GM12878 (cell line): ENCODE measurements at regions not wholly inside any gene's neighbourhood (a gene's known extent, or its start where the extent isn't known, plus 50 kb on each side); places are given as distances from the start of the nearest gene placed in this dataset.

Experiments used
- ATAC-seq: fragments of 200-7000 bp; cut with Tn5 transposase; 3 replicates; pipeline ENCODE4 v1.9.1; 2020; ENCODE audit warnings: mild to moderate bottlenecking, moderate library complexity
- BruUV-seq: library from RNA; stranded (reverse); fragments of 400-500 nt; replicated peaks from 2 replicates; lab custom pipeline; 2021; lab: Mats Ljungman, UMichigan
- CTCF ChIA-PET: fragments of 300-600 bp; sonication (Branson Sonifier 250); formaldehyde crosslinking; extraction: SDS; loops from one replicate; lab custom pipeline; 2021; ENCODE audit warnings: inconsistent platforms; lab: Yijun Ruan, JAX
- POLR2A ChIA-PET: fragments of 350-600 bp; formaldehyde crosslinking; extraction: SDS; loops from one replicate; lab custom pipeline; 2021; ENCODE audit warnings: inconsistent platforms; lab: Charles Lee
- RAD21 ChIA-PET: fragments of 300-600 bp; sonication (Branson Sonifier 250); formaldehyde crosslinking; loops from one replicate; lab custom pipeline; 2023; ENCODE audit warnings: antibody characterized with exemption; ENCODE audit not compliant: unreplicated experiment; lab: Charles Lee
- SMC1A ChIA-PET: fragments of 300-600 bp; sonication (Branson Sonifier 250); formaldehyde crosslinking; loops from one replicate; lab custom pipeline; 2023; ENCODE audit not compliant: unreplicated experiment, uncharacterized antibody; lab: Charles Lee
- DNase-seq: peaks from one replicate; pipeline ENCODE4 v3.0.0-alpha.2; 2011; ENCODE audit warnings: low read depth, low spot score
- FAIRE-seq: peaks from 3 replicates; lab custom pipeline; 2011; peaks lifted over from hg19 to GRCh38; lab: Jason Lieb, UNC
- H2AFZ ChIP-seq: 2 replicates; pipeline ENCODE4 v1.6.0; 2011; ENCODE audit warnings: low read depth, low read length, control low read depth; ENCODE audit not compliant: control insufficient read depth
- H3K27ac ChIP-seq: 2 replicates; pipeline ENCODE4 v1.5.1; 2011; ENCODE audit warnings: control low read depth; ENCODE audit not compliant: control insufficient read depth, insufficient read depth
- H3K27me3 ChIP-seq, 2 experiments: replicated peaks in 1 of 2; 2 replicates each; pipeline versions ENCODE4 v1.6.0 to v1.6.1; 2011; ENCODE audit warnings: low read length in 1 of 2; ENCODE audit not compliant: control insufficient read depth in 2 of 2, insufficient read depth in 2 of 2
- H3K36me3 ChIP-seq, 2 experiments: 2 replicates each; pipeline ENCODE4 v1.5.1; 2011; ENCODE audit warnings: low read length in 1 of 2; ENCODE audit not compliant: control insufficient read depth in 2 of 2, insufficient read depth in 2 of 2
- H3K4me1 ChIP-seq: 2 replicates; pipeline ENCODE4 v1.6.1; 2011; ENCODE audit warnings: mild to moderate bottlenecking, low read length, moderate library complexity, mixed read lengths; ENCODE audit not compliant: control insufficient read depth, insufficient read depth
- H3K4me2 ChIP-seq: 2 replicates; pipeline ENCODE4 v1.6.0; 2011; ENCODE audit warnings: control low read depth; ENCODE audit not compliant: control insufficient read depth, insufficient read depth
- H3K4me3 ChIP-seq: fragments of 200-600 bp; sonication (generic); 2 replicates; pipeline ENCODE4 v1.5.1; 2016
- H3K79me2 ChIP-seq: 2 replicates; pipeline ENCODE4 v1.6.0; 2011; ENCODE audit warnings: low read length; ENCODE audit not compliant: control insufficient read depth, insufficient read depth
- H3K9ac ChIP-seq: 2 replicates; pipeline ENCODE4 v1.8.0; 2011; ENCODE audit warnings: low read length, control low read depth, mixed read lengths; ENCODE audit not compliant: control insufficient read depth, insufficient read depth
- H3K9me3 ChIP-seq: replicated peaks from 3 replicates; pipeline ENCODE4 v1.5.1; 2011; ENCODE audit warnings: mild to moderate bottlenecking, low read length; ENCODE audit not compliant: control insufficient read depth, insufficient read depth
- H4K20me1 ChIP-seq: 2 replicates; pipeline ENCODE4 v1.6.0; 2011; ENCODE audit not compliant: control insufficient read depth, insufficient read depth
- BCL3 ChIP-seq: IDR thresholded peaks from 2 replicates; pipeline ENCODE4 v1.6.1; 2011; ENCODE audit warnings: borderline replicate concordance, low read depth, mild to moderate bottlenecking, moderate library complexity, low read length; ENCODE audit not compliant: insufficient read depth, poor library complexity, severe bottlenecking
- EZH2 ChIP-seq: IDR thresholded peaks from 2 replicates; pipeline ENCODE4 v1.6.1; 2012; ENCODE audit warnings: low read depth, mild to moderate bottlenecking, control low read depth, inconsistent platforms, low read length, borderline replicate concordance; ENCODE audit not compliant: control insufficient read depth
- JUNB ChIP-seq: IDR thresholded peaks from 2 replicates; pipeline ENCODE4 v1.6.1; 2016; ENCODE audit warnings: antibody characterized with exemption, mild to moderate bottlenecking
- NFXL1 ChIP-seq: fragments of 450-650 bp; IDR thresholded peaks from 2 replicates; pipeline ENCODE4 v1.6.1; 2017; ENCODE audit warnings: antibody characterized with exemption, mild to moderate bottlenecking, borderline replicate concordance
- NR2C2 ChIP-seq: IDR thresholded peaks from 2 replicates; pipeline ENCODE4 v1.6.1; 2011; ENCODE audit warnings: borderline replicate concordance, low read depth; ENCODE audit not compliant: control insufficient read depth, insufficient read length
- RBBP5 ChIP-seq: fragments of 200-600 bp; sonication (generic); conservative IDR thresholded peaks from 2 replicates; pipeline ENCODE4 v1.6.1; 2016
- ZNF622 ChIP-seq: fragments of 450-650 bp; IDR thresholded peaks from 2 replicates; pipeline ENCODE4 v1.6.1; 2017; ENCODE audit warnings: mild to moderate bottlenecking, inconsistent platforms
- WGBS: methylation state at CpG from one replicate; pipeline ENCODE4 v1.1.6; 2016; ENCODE audit warnings: low lambda C conversion rate; ENCODE audit not compliant: insufficient replicate concordance, insufficient coverage; ENCODE audit errors: missing lambda C conversion rate; 5-methylcytosine and 5-hydroxymethylcytosine counted together
- in situ Hi-C: fragments of 300-500 bp; cut with MboI; formaldehyde crosslinking; loops from 9 replicates; pipeline ENCODE4 v1.14.3; 2018; ENCODE audit warnings: mixed read lengths
- intact Hi-C: fragments of 100-400 bp; cut with micrococcal nuclease; formaldehyde crosslinking; loops from one replicate; pipeline ENCODE4 v1.14.2; 2022; ENCODE audit not compliant: unreplicated experiment

GRCh38 chr3:117200962-117201361, 491.4 kb downstream of the TUSC7 start:
- POLR2A ChIA-PET, result no interaction called here

More at GRCh38 chr3:117200962-117201361, 491.4 kb downstream of the TUSC7 start:
- DNase-seq (no peak), FAIRE-seq (no peak), ATAC-seq (no peak)
- Histone ChIP-seq H3K9ac (no peak overlapping the region), H4K20me1 (no peaks in the 10 kb centered on the region), H3K4me2 (no peak overlapping the region), H3K4me3 (no peak overlapping the region), H3K27ac (no peak overlapping the region), H3K36me3 (no peaks in the 10 kb centered on the region), H3K27me3 (no peaks in the 10 kb centered on the region), H3K4me1 (no peaks in the 10 kb centered on the region), H3K79me2 (no peaks in the 10 kb centered on the region), H3K9me3 (no peaks in the 10 kb centered on the region), H2AFZ (no peak overlapping the region)
- TF ChIP-seq BCL3 (no peak), ZNF622 (no peak), EZH2 (no peak), NR2C2 (no peak), NFXL1 (no peak), RBBP5 (no peak), JUNB (no peak)
- intact Hi-C loops, result no loop called here
- CTCF ChIA-PET, result interaction anchor here (0.6 kb wide), 1 partner anchor 120 kb away, joined by 3 read pairs; no protein-coding TSS in a partner anchor
- SMC1A ChIA-PET, result no interaction called here
- BruUV-seq, result no TSS peak
- RAD21 ChIA-PET, result no interaction called here
- 15% methylated on average over 2 of the region's 2 CpGs for WGBS
- in situ Hi-C loops, result no loop called here
